GM23338 (cell line): ENCODE measurements at regions not wholly inside any gene's neighbourhood (a gene's known extent, or its start where the extent isn't known, plus 50 kb on each side); places are given as distances from the start of the nearest gene placed in this dataset.

Experiments used
- ATAC-seq: fragments of 200-7000 bp; cut with Tn5 transposase; 3 replicates; pipeline ENCODE4 v1.9.1; 2020
- DNase-seq: peaks from one replicate; pipeline ENCODE4 v3.0.0-alpha.2; 2015; ENCODE audit warnings: low spot score
- H2AFZ ChIP-seq: fragments of 200-600 bp; sonication (generic); 2 replicates; pipeline ENCODE4 v1.8.0; 2016; ENCODE audit warnings: antibody characterized with exemption, mild to moderate bottlenecking, moderate library complexity
- H3F3A ChIP-seq: fragments of 200-600 bp; sonication (generic); replicated peaks from 2 replicates; pipeline ENCODE4 v1.8.0; 2017; ENCODE audit warnings: antibody characterized with exemption, mixed run types, low read depth
- H3K27ac ChIP-seq: fragments of 200-600 bp; sonication (generic); 2 replicates; pipeline ENCODE4 v1.6.1; 2016; ENCODE audit warnings: low read depth
- H3K27me3 ChIP-seq: fragments of 200-600 bp; sonication (generic); 2 replicates; pipeline ENCODE4 v1.8.0; 2016; ENCODE audit warnings: mild to moderate bottlenecking, mixed run types, moderate library complexity; ENCODE audit not compliant: insufficient read depth
- H3K36me3 ChIP-seq: fragments of 200-600 bp; sonication (generic); 2 replicates; pipeline ENCODE4 v1.8.0; 2016; ENCODE audit warnings: mild to moderate bottlenecking; ENCODE audit not compliant: insufficient read depth
- H3K4me1 ChIP-seq: fragments of 200-600 bp; sonication (generic); 2 replicates; pipeline ENCODE4 v1.8.0; 2016; ENCODE audit warnings: mild to moderate bottlenecking, moderate library complexity; ENCODE audit not compliant: insufficient read depth
- H3K4me2 ChIP-seq: fragments of 200-600 bp; sonication (generic); 2 replicates; pipeline ENCODE4 v1.7.1; 2017; ENCODE audit warnings: mixed run types
- H3K4me3 ChIP-seq: fragments of 200-600 bp; sonication (generic); 2 replicates; pipeline ENCODE4 v1.6.1; 2016; ENCODE audit warnings: mixed run types
- H3K79me2 ChIP-seq: fragments of 200-600 bp; sonication (generic); replicated peaks from 2 replicates; pipeline ENCODE4 v1.8.0; 2017; ENCODE audit warnings: mild to moderate bottlenecking; ENCODE audit not compliant: insufficient read depth
- H3K9me2 ChIP-seq: fragments of 200-600 bp; sonication (generic); 2 replicates; pipeline ENCODE4 v1.8.0; 2017; ENCODE audit not compliant: insufficient read depth
- H4K20me1 ChIP-seq: fragments of 200-600 bp; sonication (generic); replicated peaks from 2 replicates; pipeline ENCODE4 v1.8.0; 2017; ENCODE audit warnings: mild to moderate bottlenecking; ENCODE audit not compliant: insufficient read depth
- H3K27ac Mint-ChIP-seq: 2 replicates; pipeline ENCODE4 v1.8.0; 2020; ENCODE audit warnings: inconsistent platforms, mild to moderate bottlenecking, moderate library complexity, mixed read lengths
- H3K27me3 Mint-ChIP-seq: 3 replicates; pipeline ENCODE4 v1.8.0; 2022; ENCODE audit warnings: low read depth, mild to moderate bottlenecking, moderate library complexity, mixed read lengths, inconsistent platforms; ENCODE audit not compliant: insufficient read depth, poor library complexity
- H3K36me3 Mint-ChIP-seq: 3 replicates; pipeline ENCODE4 v1.8.0; 2021; ENCODE audit warnings: low read depth, mild to moderate bottlenecking, inconsistent platforms, moderate library complexity, mixed read lengths
- H3K4me1 Mint-ChIP-seq: 3 replicates; pipeline ENCODE4 v1.8.0; 2020; ENCODE audit warnings: mild to moderate bottlenecking, inconsistent platforms, mixed read lengths
- H3K4me3 Mint-ChIP-seq: 3 replicates; pipeline ENCODE4 v1.8.0; 2021; ENCODE audit warnings: moderate library complexity, mild to moderate bottlenecking, inconsistent platforms, mixed read lengths
- H3K9me3 Mint-ChIP-seq: 3 replicates; pipeline ENCODE4 v1.8.0; 2020; ENCODE audit warnings: moderate library complexity, mild to moderate bottlenecking, inconsistent platforms, mixed read lengths
- CREB1 ChIP-seq: fragments of 250-450 bp; sonication (Bioruptor Pico); IDR thresholded peaks from 2 replicates; pipeline ENCODE4 v1.5.0; 2020; ENCODE audit warnings: low read depth, mild to moderate bottlenecking, moderate library complexity
- EZH2 ChIP-seq: fragments of 200-600 bp; sonication (generic); IDR thresholded peaks from one replicate; pipeline ENCODE4 v1.8.0; 2017; ENCODE audit warnings: antibody characterized with exemption, mild to moderate bottlenecking, low read depth; ENCODE audit not compliant: unreplicated experiment
- EZH2phosphoT487 ChIP-seq: fragments of 200-600 bp; sonication (generic); IDR thresholded peaks from one replicate; pipeline ENCODE4 v1.8.1; 2018; ENCODE audit warnings: antibody characterized with exemption; ENCODE audit not compliant: unreplicated experiment
- JUNB ChIP-seq: IDR thresholded peaks from one replicate; pipeline ENCODE4 v1.6.1; 2016; ENCODE audit warnings: antibody characterized with exemption; ENCODE audit not compliant: unreplicated experiment
- POLR2AphosphoS5 ChIP-seq: IDR thresholded peaks from 2 replicates; pipeline ENCODE4 v1.6.1; 2016; ENCODE audit warnings: antibody characterized with exemption, low read depth
- STAT1 ChIP-seq: IDR thresholded peaks from one replicate; pipeline ENCODE4 v1.6.1; 2016; ENCODE audit warnings: antibody characterized with exemption; ENCODE audit not compliant: unreplicated experiment
- ZNF114 ChIP-seq: fragments of 250-450 bp; sonication (Bioruptor Pico); IDR thresholded peaks from 2 replicates; pipeline ENCODE4 v1.5.0; 2020; ENCODE audit warnings: mild to moderate bottlenecking, moderate library complexity
- ZNF331 ChIP-seq: fragments of 250-450 bp; sonication (Bioruptor Pico); IDR thresholded peaks from 2 replicates; pipeline ENCODE4 v1.5.0; 2020; ENCODE audit warnings: low read depth, mild to moderate bottlenecking, moderate library complexity
- TF ChIP-seq, protein P1 (sequence below), 2 experiments: fragments of 200-600 bp in 1 of 2; sonication (generic) in 1 of 2; conservative IDR thresholded peaks; 2 replicates each; pipeline versions ENCODE4 v1.5.1 to v1.6.1; 2016 to 2017; ENCODE audit warnings: antibody characterized with exemption in 2 of 2, low read depth in 2 of 2, mild to moderate bottlenecking in 2 of 2, moderate library complexity in 1 of 2
- TF ChIP-seq, protein P2 (sequence below): IDR thresholded peaks from 2 replicates; pipeline ENCODE4 v1.6.1; 2016; ENCODE audit warnings: antibody characterized with exemption

DNA sequence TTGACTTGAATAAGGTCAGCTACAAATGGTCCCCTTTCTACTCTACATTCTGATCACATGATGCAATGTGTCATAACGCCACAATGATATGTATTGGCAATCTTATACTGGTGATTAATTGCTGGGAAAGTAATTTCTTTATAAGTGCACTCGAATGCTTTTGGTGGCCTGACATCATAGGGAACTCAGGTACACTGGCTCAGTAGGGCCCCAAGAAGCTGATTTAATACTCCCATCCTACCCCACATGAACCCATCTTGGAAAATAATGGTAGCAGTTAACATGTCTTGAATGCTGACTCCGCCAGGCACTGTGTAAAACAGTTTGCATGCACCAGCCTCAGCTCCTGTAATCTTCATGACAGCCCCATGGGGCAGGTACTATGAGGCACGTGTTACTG lies 186.9 kb downstream of the SNX10 start:
- no peaks in the 10 kb centered on the region for H3K27me3 ChIP-seq
- Mint-ChIP-seq H3K27me3 (peaks cover 12% of the 10 kb centered on the region), H3K27ac (no peak overlapping the region), H3K9me3 (no peaks in the 10 kb centered on the region; the same call in 2 of the 3 replicates), H3K36me3 (no peaks in the 10 kb centered on the region), H3K4me1 (peaks cover 13% of the 10 kb centered on the region), H3K4me3 (no peak overlapping the region)
- no peaks in the 10 kb centered on the region for H3K79me2 ChIP-seq
- no peak for DNase-seq
- H2AFZ ChIP-seq = no peak overlapping the region
- H3K27ac ChIP-seq = no peak overlapping the region
- TF ChIP-seq, protein P1, sequence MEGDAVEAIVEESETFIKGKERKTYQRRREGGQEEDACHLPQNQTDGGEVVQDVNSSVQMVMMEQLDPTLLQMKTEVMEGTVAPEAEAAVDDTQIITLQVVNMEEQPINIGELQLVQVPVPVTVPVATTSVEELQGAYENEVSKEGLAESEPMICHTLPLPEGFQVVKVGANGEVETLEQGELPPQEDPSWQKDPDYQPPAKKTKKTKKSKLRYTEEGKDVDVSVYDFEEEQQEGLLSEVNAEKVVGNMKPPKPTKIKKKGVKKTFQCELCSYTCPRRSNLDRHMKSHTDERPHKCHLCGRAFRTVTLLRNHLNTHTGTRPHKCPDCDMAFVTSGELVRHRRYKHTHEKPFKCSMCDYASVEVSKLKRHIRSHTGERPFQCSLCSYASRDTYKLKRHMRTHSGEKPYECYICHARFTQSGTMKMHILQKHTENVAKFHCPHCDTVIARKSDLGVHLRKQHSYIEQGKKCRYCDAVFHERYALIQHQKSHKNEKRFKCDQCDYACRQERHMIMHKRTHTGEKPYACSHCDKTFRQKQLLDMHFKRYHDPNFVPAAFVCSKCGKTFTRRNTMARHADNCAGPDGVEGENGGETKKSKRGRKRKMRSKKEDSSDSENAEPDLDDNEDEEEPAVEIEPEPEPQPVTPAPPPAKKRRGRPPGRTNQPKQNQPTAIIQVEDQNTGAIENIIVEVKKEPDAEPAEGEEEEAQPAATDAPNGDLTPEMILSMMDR (conservative IDR thresholded peaks at IDR 0.05; ENCODE audit: low read depth in 2 of 2) = no peak
- TF ChIP-seq CREB1 (no peak), ZNF114 (CRISPR knock-in tag) (no peak), EZH2 (no peak)
- TF ChIP-seq, protein P2, sequence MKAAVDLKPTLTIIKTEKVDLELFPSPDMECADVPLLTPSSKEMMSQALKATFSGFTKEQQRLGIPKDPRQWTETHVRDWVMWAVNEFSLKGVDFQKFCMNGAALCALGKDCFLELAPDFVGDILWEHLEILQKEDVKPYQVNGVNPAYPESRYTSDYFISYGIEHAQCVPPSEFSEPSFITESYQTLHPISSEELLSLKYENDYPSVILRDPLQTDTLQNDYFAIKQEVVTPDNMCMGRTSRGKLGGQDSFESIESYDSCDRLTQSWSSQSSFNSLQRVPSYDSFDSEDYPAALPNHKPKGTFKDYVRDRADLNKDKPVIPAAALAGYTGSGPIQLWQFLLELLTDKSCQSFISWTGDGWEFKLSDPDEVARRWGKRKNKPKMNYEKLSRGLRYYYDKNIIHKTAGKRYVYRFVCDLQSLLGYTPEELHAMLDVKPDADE = no peak
- H3K36me3 ChIP-seq = no peaks in the 10 kb centered on the region
- no peaks in the 10 kb centered on the region for H3F3A ChIP-seq
- H3K4me1 ChIP-seq = peaks cover 7% of the 10 kb centered on the region; the same call in 1 of the 2 replicates
- ATAC-seq = no peak
- H3K4me2 ChIP-seq = no peak overlapping the region
- no peaks in the 10 kb centered on the region for H4K20me1 ChIP-seq
- no peaks in the 10 kb centered on the region for H3K9me2 ChIP-seq
- H3K4me3 ChIP-seq = no peak overlapping the region

DNA sequence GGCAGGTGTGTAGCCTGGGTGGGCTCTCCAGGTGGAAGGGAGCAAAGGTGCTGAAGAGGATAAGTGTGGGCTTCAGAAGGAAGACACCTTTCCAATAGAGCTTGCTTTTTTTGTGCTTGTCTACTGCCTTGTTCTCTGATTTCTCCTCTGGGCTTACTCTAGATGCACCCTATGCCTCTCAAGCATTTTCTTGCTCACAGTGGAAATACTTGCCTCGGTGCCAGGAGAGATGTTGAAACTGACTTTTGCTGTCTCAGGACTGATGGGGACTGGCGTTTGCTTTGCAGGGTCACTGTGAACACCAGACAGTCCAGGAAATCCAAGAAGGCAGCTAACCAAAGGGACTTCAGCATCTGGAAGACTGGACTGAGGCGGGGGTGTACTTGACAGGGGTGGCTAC lies 187.9 kb downstream of the SNX10 start:
- Histone ChIP-seq H3K27ac (no peak overlapping the region), H3K4me2 (no peak overlapping the region), H3K9me2 (no peaks in the 10 kb centered on the region), H3K4me3 (no peak overlapping the region), H3K27me3 (no peaks in the 10 kb centered on the region), H3K4me1 (peaks cover 7% of the 10 kb centered on the region; the same call in 1 of the 2 replicates), H4K20me1 (no peaks in the 10 kb centered on the region), H3F3A (no peaks in the 10 kb centered on the region), H3K79me2 (no peaks in the 10 kb centered on the region), H2AFZ (no peak overlapping the region), H3K36me3 (no peaks in the 10 kb centered on the region)
- DNase-seq (no peak), ATAC-seq (no peak)
- Mint-ChIP-seq H3K4me3 (no peak overlapping the region), H3K4me1 (peaks cover 13% of the 10 kb centered on the region), H3K36me3 (no peaks in the 10 kb centered on the region), H3K27ac (no peak overlapping the region), H3K9me3 (no peaks in the 10 kb centered on the region; the same call in 2 of the 3 replicates), H3K27me3 (peaks cover 12% of the 10 kb centered on the region)
- TF ChIP-seq EZH2phosphoT487 = no peak
- TF ChIP-seq ZNF114 (CRISPR knock-in tag) = no peak
- TF ChIP-seq POLR2AphosphoS5 = no peak
- TF ChIP-seq, protein P2 = no peak
- no peak for TF ChIP-seq STAT1
- no peak for TF ChIP-seq ZNF331 (CRISPR knock-in tag)
- no peak for TF ChIP-seq JUNB
